ENCODE measurements at regions not wholly inside any gene's neighbourhood (a gene's known extent, or its start where the extent isn't known, plus 50 kb on each side); places are given as distances from the start of the nearest gene placed in this dataset.

GRCh38 chr1:213783893-213784292 lies 203.9 kb upstream of the PROX1 start:
- TF ChIP-seq CTCF (IDR thresholded peaks at IDR 0.05): no peak
- no peak for TF ChIP-seq EZH2 (IDR thresholded peaks at IDR 0.05; ENCODE audit: borderline replicate concordance, insufficient read depth, low read depth, low read length, poor library complexity, severe bottlenecking)

Measured in B cell (primary cell).